K562 (cell line): ENCODE measurements at regions not wholly inside any gene's neighbourhood (a gene's known extent, or its start where the extent isn't known, plus 50 kb on each side); places are given as distances from the start of the nearest gene placed in this dataset.

Experiments
- ATAC-seq: fragments of 200-7000 bp; cut with Tn5 transposase; 3 replicates; pipeline ENCODE4 v1.9.1; 2020; ENCODE audit warnings: moderate library complexity
- BruUV-seq: library from RNA; stranded (reverse); fragments of 400-500 nt; replicated peaks from 2 replicates; lab custom pipeline; 2021; lab: Mats Ljungman, UMichigan
- CTCF ChIA-PET: fragments of 300-600 bp; formaldehyde crosslinking; extraction: SDS; loops from one replicate; lab custom pipeline; 2021; ENCODE audit warnings: low intra/inter-chr PET ratio; lab: Yijun Ruan, JAX
- POLR2A ChIA-PET: fragments of 300-600, 350-650 bp; sonication (Branson Sonifier 250); formaldehyde crosslinking; extraction: SDS; loops from one replicate; lab custom pipeline; 2021; ENCODE audit warnings: antibody characterized with exemption, inconsistent platforms; lab: Yijun Ruan, JAX
- DNase-seq, 4 experiments: peaks; one replicate each; pipeline versions ENCODE4 v3.0.0 to v3.0.0-alpha.2; 2011 to 2018; ENCODE audit warnings: low spot score in 3 of 4, mixed read lengths in 3 of 4; ENCODE audit errors: extremely low read depth in 1 of 4
- FAIRE-seq: peaks from 2 replicates; lab custom pipeline; 2011; peaks lifted over from hg19 to GRCh38; lab: Jason Lieb, UNC
- H2AFZ ChIP-seq: 2 replicates; pipeline ENCODE4 v1.6.0; 2011; ENCODE audit warnings: low read depth, low read length, control low read depth, inconsistent platforms
- H3K27ac ChIP-seq: fragments of 200-600 bp; 3 replicates; pipeline ENCODE4 v1.8.0; 2011; ENCODE audit warnings: low read depth, mild to moderate bottlenecking, control low read depth, inconsistent platforms, low read length, moderate library complexity, mixed read lengths; ENCODE audit errors: extremely low read depth
- H3K27me3 ChIP-seq, 2 experiments: fragments of 300-600 bp in 1 of 2; 2 replicates in 1 of 2; 3 replicates in 1 of 2; pipeline versions ENCODE4 v1.6.0 to v1.8.0; 2011; ENCODE audit warnings: inconsistent platforms in 2 of 2, low read length in 2 of 2, mild to moderate bottlenecking in 1 of 2, mixed read lengths in 1 of 2, moderate library complexity in 1 of 2; ENCODE audit not compliant: control insufficient read depth in 2 of 2, insufficient read depth in 2 of 2
- H3K36me3 ChIP-seq: fragments of 300-600 bp; 3 replicates; pipeline ENCODE4 v1.8.0; 2011; ENCODE audit warnings: mild to moderate bottlenecking, low read length, inconsistent platforms; ENCODE audit not compliant: control insufficient read depth, insufficient read depth
- H3K4me1 ChIP-seq, 2 experiments: fragments of 200-600 bp in 1 of 2; replicated peaks in 1 of 2; 2 replicates in 1 of 2; 3 replicates in 1 of 2; pipeline versions ENCODE4 v1.5.1 to v1.8.0; 2011; ENCODE audit warnings: inconsistent platforms in 2 of 2, low read length in 2 of 2, mild to moderate bottlenecking in 1 of 2, mixed read lengths in 1 of 2, moderate library complexity in 1 of 2; ENCODE audit not compliant: control insufficient read depth in 2 of 2, insufficient read depth in 2 of 2
- H3K4me2 ChIP-seq: 2 replicates; pipeline ENCODE4 v1.6.1; 2011; ENCODE audit warnings: low read length, control low read depth, inconsistent platforms, mixed read lengths; ENCODE audit not compliant: insufficient read depth
- H3K4me3 ChIP-seq: fragments of 200-600 bp; sonication (generic), shearing (Covaris generic); 2 replicates; pipeline ENCODE4 v1.5.1; 2016; ENCODE audit warnings: control low read depth, inconsistent platforms
- H3K79me2 ChIP-seq: fragments of 200-600 bp; 3 replicates; pipeline ENCODE4 v1.8.0; 2011; ENCODE audit warnings: low read length, inconsistent platforms; ENCODE audit not compliant: control insufficient read depth, insufficient read depth
- H3K9ac ChIP-seq, 2 experiments: 2 replicates each; pipeline versions ENCODE4 v1.6.0 to v1.6.1; 2011; ENCODE audit warnings: low read depth in 2 of 2, low read length in 2 of 2, control low read depth in 1 of 2, inconsistent platforms in 1 of 2, mild to moderate bottlenecking in 1 of 2, mixed read lengths in 1 of 2; ENCODE audit not compliant: insufficient read depth in 1 of 2
- H3K9me1 ChIP-seq: one replicate; pipeline ENCODE4 v1.6.0; 2011; ENCODE audit warnings: inconsistent platforms, mild to moderate bottlenecking, low read length, moderate library complexity; ENCODE audit not compliant: control insufficient read depth, insufficient read depth
- H3K9me3 ChIP-seq: replicated peaks from 2 replicates; pipeline ENCODE4 v1.5.1; 2011; ENCODE audit warnings: low read depth, low read length, inconsistent platforms; ENCODE audit not compliant: control insufficient read depth, insufficient read depth
- H4K20me1 ChIP-seq: replicated peaks from 2 replicates; pipeline ENCODE4 v1.6.1; 2011; ENCODE audit warnings: low read length, inconsistent platforms, mixed read lengths; ENCODE audit not compliant: control insufficient read depth, insufficient read depth
- BRCA1 ChIP-seq, 2 experiments: fragments of 450-650 bp in 1 of 2; sonication (generic) in 1 of 2; formaldehyde crosslinking in 1 of 2; IDR thresholded peaks; 2 replicates each; pipeline versions ENCODE4 v1.5.0 to v1.6.1; 2017 to 2020; ENCODE audit warnings: mild to moderate bottlenecking in 1 of 2, missing genetic modification reagents in 1 of 2
- FOXJ2 ChIP-seq: fragments of 200-800 bp; sonication (Bioruptor generic); IDR thresholded peaks from 2 replicates; pipeline ENCODE4 v1.6.1; 2016; ENCODE audit warnings: missing genetic modification characterization, missing compliant biosample characterization
- GTF2E2 ChIP-seq: fragments of 200-800 bp; sonication (Bioruptor generic); IDR thresholded peaks from 2 replicates; pipeline ENCODE4 v1.6.1; 2016; ENCODE audit warnings: missing genetic modification characterization, missing compliant biosample characterization
- PCBP2 ChIP-seq: fragments of 200-400 bp; formaldehyde crosslinking; IDR thresholded peaks from 2 replicates; pipeline ENCODE4 v1.6.1; 2018; ENCODE audit warnings: low read length, low read depth, mild to moderate bottlenecking, moderate library complexity; ENCODE audit not compliant: poor library complexity, severe bottlenecking
- RCOR1 ChIP-seq, 2 experiments: IDR thresholded peaks; 2 replicates each; pipeline ENCODE4 v1.6.1; 2012; ENCODE audit warnings: low read depth in 2 of 2, low read length in 2 of 2, borderline replicate concordance in 1 of 2, improper control_type of control experiment in 1 of 2
- SMAD1 ChIP-seq: fragments of 150-350 bp; IDR thresholded peaks from 2 replicates; pipeline ENCODE4 v1.6.1; 2014; ENCODE audit warnings: low read length, low read depth; ENCODE audit not compliant: partially characterized antibody
- SRSF3 ChIP-seq: fragments of 200-400 bp; formaldehyde crosslinking; IDR thresholded peaks from 2 replicates; pipeline ENCODE4 v1.6.1; 2016; ENCODE audit warnings: mild to moderate bottlenecking, low read length, moderate library complexity; ENCODE audit not compliant: insufficient read depth
- TCF7 ChIP-seq: sonication (generic); IDR thresholded peaks from 2 replicates; pipeline ENCODE4 v1.6.1; 2016; ENCODE audit warnings: antibody characterized with exemption, borderline replicate concordance
- ZNF311 ChIP-seq: fragments of 250-450 bp; sonication (Bioruptor Pico); IDR thresholded peaks from 2 replicates; pipeline ENCODE4 v1.4.0; 2020; ENCODE audit warnings: mild to moderate bottlenecking, moderate library complexity
- ZNF696 ChIP-seq: fragments of 250-450 bp; sonication (Bioruptor Pico); conservative IDR thresholded peaks from 2 replicates; pipeline ENCODE4 v1.4.0; 2020; ENCODE audit warnings: mild to moderate bottlenecking, moderate library complexity
- WGBS: fragments of 100-300 bp; shearing (Covaris generic); methylation state at CpG from one replicate; pipeline ENCODE4 v1.1.6; 2016; ENCODE audit warnings: low coverage, mixed read lengths; ENCODE audit not compliant: insufficient coverage; ENCODE audit errors: missing lambda C conversion rate; 5-methylcytosine and 5-hydroxymethylcytosine counted together
- in situ Hi-C: fragments of 300-500 bp; cut with MboI; formaldehyde crosslinking; loops from 4 replicates; pipeline ENCODE4 v1.15.0; 2018; ENCODE audit warnings: inconsistent platforms, mixed read lengths
- intact Hi-C: fragments of 100-400 bp; cut with micrococcal nuclease; formaldehyde crosslinking; loops from 2 replicates; pipeline ENCODE4 v1.14.2; 2022
- TF ChIP-seq, protein P1 (sequence below), 2 experiments: fragments of 450-650 bp; IDR thresholded peaks; 2 replicates each; pipeline ENCODE4 v1.6.1; 2016; ENCODE audit warnings: mild to moderate bottlenecking in 2 of 2, borderline replicate concordance in 1 of 2, low read depth in 1 of 2, moderate library complexity in 1 of 2
- TF ChIP-seq, protein P2 (sequence below): fragments of 450-650 bp; IDR thresholded peaks from one replicate; pipeline ENCODE4 v1.6.1; 2018; ENCODE audit warnings: mild to moderate bottlenecking, moderate library complexity; ENCODE audit not compliant: partially characterized antibody

DNA sequence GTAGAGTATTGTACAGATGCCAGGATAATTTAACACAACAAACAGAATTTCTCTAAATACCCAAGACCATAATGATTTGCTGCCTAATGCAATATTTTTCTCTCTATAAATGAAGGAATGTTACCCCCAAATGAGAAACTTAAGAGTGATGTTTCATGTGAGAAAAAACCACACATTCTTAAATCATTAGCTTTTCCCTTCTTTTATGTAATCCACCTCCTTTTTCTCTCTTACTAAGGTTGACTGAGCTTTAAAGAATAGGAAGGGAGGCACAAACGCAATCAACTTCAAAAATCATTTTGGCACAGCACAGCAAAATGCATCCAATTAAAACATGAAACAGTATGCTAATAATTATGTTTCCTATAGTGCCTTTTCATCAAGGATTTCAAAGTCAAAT lies 698.1 kb upstream of the CDH2 start (continued):
- TF ChIP-seq, protein P1, sequence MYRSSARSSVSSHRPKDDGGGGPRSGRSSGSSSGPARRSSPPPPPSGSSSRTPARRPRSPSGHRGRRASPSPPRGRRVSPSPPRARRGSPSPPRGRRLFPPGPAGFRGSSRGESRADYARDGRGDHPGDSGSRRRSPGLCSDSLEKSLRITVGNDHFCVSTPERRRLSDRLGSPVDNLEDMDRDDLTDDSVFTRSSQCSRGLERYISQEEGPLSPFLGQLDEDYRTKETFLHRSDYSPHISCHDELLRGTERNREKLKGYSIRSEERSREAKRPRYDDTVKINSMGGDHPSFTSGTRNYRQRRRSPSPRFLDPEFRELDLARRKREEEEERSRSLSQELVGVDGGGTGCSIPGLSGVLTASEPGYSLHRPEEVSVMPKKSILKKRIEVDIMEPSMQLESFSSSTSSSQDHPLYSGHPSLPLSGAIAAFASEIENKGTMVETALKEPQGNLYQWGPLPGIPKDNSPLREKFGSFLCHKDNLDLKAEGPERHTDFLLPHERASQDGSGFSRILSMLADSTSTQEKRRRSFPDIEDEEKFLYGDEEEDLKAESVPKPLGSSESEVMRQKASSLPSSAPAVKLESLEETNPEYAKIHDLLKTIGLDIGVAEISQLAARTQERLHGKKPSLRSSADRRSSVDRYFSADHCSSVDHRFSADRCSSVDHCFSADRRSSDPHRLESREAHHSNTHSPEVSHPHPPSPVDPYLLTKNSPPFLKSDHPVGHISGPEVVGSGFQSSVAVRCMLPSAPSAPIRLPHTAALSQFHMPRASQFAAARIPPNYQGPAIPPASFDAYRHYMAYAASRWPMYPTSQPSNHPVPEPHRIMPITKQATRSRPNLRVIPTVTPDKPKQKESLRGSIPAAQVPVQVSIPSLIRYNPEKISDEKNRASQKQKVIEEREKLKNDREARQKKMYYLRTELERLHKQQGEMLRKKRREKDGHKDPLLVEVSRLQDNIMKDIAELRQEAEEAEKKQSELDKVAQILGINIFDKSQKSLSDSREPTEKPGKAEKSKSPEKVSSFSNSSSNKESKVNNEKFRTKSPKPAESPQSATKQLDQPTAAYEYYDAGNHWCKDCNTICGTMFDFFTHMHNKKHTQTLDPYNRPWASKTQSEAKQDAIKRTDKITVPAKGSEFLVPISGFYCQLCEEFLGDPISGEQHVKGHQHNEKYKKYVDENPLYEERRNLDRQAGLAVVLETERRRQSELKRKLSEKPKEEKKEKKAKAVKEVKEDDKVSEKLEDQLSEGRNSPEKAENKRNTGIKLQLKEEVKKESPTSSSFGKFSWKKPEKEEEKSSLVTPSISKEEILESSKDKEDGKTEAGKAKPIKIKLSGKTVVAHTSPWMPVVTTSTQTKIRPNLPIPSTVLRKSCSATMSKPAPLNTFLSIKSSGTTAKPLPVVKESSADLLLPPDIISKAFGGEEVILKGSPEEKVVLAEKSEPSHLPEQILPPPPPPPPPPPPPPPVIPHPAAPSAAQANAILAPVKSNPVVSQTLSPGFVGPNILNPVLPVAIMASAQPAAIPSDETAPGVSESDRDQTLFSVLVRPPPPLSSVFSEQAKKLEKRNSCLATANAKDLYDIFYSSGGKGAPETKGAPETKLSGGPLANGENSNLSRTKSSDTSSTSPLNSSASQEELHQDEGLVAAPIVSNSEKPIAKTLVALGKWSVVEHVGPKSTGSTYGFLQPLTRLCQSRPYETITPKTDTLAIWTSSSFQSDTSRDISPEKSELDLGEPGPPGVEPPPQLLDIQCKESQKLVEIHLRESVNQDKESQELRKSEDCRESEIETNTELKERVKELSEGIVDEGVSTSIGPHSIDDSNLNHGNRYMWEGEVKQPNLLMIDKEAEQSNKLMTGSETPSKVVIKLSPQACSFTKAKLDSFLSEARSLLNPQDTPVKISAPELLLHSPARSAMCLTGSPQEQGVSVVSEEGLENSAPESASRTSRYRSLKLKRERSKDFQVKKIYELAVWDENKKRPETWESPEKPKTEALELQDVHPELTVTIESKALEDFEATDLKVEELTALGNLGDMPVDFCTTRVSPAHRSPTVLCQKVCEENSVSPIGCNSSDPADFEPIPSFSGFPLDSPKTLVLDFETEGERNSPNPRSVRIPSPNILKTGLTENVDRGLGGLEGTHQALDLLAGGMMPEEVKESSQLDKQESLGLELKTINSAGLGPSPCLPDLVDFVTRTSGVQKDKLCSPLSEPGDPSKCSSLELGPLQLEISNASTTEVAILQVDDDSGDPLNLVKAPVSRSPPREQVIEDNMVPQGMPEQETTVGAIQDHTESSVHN (IDR thresholded peaks at IDR 0.05; ENCODE audit: borderline replicate concordance in 1 of 2, low read depth in 1 of 2), result no peak

DNA sequence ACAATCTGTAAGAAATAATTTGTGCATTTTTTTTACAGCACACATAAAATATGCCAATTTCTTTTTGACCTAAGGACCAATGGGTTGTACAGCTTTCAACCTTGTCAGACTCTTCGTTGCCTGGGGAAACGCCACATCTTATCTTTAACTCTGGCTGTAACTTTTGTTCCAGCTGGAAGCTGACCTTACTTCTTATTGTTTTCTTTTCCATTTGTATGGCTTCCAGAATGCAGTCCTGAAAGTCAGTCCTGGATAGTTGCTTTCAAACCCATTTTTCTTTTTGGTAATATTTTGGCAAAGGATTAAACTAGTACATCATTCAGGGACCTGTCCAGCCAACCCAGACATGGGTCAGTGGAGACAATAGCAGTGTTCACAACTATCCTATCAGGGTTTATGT lies 686.5 kb upstream of the CDH2 start:
- Histone ChIP-seq H3K4me2 (no peak overlapping the region), H3K4me1 (no peaks in the 10 kb centered on the region), H3K36me3 (no peaks in the 10 kb centered on the region), H4K20me1 (no peaks in the 10 kb centered on the region), H3K9ac (no peak overlapping the region), H3K27me3 (no peaks in the 10 kb centered on the region), H3K9me3 (no peaks in the 10 kb centered on the region), H3K27ac (no peak overlapping the region), H3K79me2 (no peaks in the 10 kb centered on the region), H3K4me3 (no peak overlapping the region), H2AFZ (no peak overlapping the region), H3K9me1 (no peaks in the 10 kb centered on the region)
- in situ Hi-C loops (no loop called here), intact Hi-C loops (no loop called here)
- no peak for ATAC-seq
- 2% methylated on average over 2 of the region's 2 CpGs for WGBS
- BruUV-seq, result no TSS peak
- no peak for FAIRE-seq
- DNase-seq, result no peak
- CTCF ChIA-PET, result no interaction called here
- POLR2A ChIA-PET, result no interaction called here
- TF ChIP-seq SRSF3 (no peak), FOXJ2 (no peak), ZNF311 (CRISPR knock-in tag) (no peak), BRCA1 (IDR thresholded peaks at IDR 0.05) (no peak), BRCA1 (CRISPR knock-in tag; IDR thresholded peaks at IDR 0.05) (no peak), ZNF696 (no peak), PCBP2 (no peak), GTF2E2 (tag) (no peak), SMAD1 (no peak), TCF7 (no peak), RCOR1 (IDR thresholded peaks at IDR 0.05; ENCODE audit: borderline replicate concordance in 1 of 2, low read depth in 2 of 2, low read length in 2 of 2) (no peak)
- TF ChIP-seq, protein P2, sequence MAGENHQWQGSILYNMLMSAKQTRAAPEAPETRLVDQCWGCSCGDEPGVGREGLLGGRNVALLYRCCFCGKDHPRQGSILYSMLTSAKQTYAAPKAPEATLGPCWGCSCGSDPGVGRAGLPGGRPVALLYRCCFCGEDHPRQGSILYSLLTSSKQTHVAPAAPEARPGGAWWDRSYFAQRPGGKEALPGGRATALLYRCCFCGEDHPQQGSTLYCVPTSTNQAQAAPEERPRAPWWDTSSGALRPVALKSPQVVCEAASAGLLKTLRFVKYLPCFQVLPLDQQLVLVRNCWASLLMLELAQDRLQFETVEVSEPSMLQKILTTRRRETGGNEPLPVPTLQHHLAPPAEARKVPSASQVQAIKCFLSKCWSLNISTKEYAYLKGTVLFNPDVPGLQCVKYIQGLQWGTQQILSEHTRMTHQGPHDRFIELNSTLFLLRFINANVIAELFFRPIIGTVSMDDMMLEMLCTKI, result no peak
